Ammon's horn (tissue), 1 donor: ENCODE measurements at regions not wholly inside any gene's neighbourhood (a gene's known extent, or its start where the extent isn't known, plus 50 kb on each side); places are given as distances from the start of the nearest gene placed in this dataset.
A peak's percentile ranks its signal among the peaks of the same experiment; 100 is the strongest.

Experiments
- DNase-seq: peaks from one replicate; pipeline ENCODE4 v3.0.0-alpha.2; 2016; ENCODE audit warnings: low spot score

DNA sequence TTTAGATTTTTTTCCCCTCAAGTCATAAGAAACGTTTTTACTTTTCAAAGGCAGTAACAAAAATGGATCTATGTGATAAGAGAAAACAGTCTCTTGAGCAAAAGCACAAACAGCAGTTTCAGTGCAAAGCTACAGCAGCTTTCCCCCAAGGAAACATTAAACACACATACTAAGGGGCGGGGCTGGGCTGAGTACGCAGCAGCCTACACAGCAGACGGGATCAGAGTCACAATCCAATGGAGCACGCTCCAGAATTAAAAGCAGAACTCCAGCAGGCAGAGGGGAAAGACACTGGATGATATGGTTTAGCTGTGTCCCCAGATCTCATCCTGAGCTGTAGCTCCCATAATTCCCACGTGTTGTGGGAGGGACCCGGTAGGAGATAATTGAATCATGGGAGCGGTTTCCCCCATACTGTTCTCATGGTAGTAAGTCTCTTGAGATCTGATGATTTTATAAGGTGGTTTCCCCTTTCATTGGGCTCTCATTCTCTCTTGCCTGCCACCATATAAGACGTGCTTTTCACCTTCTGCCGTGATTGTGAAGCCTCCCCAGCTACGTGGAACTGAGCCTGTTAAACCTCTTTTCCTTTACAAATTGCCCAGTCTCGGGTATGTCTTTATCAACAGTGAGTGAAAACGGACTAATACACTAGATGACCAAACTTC is 116.2 kb upstream of the SLCO3A1 start:
- peak; percentile 17 for DNase-seq

DNA sequence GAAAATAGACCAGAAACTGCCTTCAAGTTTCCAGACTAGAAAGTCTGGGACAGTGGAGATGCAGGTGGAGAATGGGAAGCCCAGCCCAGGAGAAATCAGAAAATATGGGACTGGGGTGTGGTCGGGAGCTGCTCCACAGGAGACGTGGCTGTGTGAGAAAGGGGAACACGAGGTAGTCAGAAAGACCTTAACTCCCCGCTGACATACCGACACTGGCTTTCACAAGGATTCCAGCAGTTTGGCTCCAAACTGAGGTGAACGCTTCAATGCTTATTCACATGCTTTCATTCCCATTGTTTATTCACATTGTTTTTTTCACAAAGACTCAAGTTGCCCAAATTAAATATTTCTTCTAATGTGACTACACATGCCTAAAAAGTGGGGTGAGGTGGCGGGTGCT is 111.5 kb upstream of the SLCO3A1 start:
- DNase-seq = no peak

DNA sequence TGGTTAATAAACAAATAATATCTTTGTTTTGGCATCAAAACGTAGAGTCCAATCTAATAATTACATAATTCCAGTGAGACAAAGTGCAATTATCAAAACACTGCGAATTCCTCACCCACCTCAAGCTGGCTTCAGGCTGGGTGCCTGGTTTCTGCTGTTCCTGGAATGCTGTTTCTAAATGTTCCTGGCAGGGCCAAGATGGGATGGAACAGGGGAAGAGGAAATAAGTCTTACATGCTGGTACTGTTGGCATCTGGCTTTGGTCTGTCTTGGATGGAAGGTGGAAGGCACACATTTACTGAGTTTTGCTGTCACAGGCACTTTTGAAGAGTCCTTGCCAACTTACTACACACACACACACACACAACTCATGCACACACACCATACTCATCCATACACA is 101.9 kb upstream of the SLCO3A1 start:
- DNase-seq = peak; percentile 62

DNA sequence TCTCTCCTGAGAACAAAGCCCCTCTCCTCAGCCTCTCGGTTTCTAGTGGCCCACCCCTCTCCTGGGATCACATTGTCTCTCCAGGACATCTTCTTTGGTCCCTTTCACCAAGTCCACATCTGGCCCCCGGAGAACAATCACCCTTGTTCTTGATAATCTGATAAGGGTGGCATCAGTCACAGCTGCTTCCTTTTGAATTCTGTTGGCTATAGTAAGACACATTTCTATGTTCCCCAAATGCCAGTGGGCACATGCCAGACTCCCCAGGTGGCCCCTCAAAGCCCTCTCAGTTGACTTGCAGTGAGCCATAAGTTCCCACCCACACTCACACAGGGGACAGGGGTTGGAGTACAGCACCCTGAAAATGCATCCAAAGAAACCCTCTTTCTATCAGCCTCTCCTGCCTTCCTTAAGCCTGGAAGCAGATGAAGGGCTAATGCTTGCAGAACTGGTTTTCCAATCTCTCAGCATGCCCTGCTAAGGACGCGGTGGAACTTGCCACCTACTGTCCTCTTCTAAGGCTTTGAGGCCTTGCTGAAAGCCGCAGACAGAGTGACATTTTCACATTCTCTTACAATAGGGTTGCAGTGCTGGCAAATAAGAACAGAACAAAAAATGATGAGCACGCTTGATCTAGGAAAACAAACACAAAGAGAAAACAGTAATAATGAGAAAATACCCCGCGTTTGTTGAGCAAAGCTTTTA is 101.3 kb upstream of the SLCO3A1 start:
- peak; percentile 58 for DNase-seq

DNA sequence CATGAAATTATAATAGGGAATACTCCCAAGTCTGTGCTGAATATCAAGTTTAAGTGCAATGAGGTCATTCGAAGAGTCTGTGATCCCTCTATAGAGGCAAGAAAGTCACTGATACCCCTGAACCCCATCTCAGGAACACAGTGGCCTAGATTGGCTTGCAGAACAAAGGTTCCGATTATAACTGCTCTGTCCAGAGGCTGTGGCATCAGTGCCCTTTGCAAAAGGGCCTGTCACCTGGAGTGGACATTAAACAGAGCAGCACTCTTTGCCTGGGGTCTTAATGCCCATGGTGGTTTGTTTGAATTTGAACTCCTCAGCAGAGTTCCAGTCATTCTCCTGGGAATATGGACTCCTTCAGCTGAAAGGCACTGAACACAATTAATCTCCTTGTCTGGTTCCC is 93.9 kb upstream of the SLCO3A1 start:
- DNase-seq = no peak

DNA sequence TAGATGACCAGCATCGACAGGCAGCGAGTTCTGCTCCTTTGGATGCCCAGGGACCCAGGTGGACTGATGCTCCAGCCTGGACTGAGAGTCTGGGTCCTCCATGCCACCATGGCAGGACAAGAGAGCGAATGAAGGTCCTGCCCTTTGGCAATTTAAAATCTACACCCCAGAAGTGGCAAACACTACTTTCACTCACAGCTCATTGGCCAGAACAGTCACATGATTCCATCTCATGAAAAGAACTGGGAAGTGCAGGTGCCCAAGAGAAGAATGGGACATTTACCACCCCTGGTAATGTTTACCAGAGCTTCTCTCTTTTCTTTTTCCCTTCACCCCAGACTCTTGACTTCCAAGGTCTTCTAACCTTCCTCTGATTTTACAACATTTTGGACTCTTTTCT is 87.8 kb upstream of the SLCO3A1 start:
- DNase-seq = no peak

DNA sequence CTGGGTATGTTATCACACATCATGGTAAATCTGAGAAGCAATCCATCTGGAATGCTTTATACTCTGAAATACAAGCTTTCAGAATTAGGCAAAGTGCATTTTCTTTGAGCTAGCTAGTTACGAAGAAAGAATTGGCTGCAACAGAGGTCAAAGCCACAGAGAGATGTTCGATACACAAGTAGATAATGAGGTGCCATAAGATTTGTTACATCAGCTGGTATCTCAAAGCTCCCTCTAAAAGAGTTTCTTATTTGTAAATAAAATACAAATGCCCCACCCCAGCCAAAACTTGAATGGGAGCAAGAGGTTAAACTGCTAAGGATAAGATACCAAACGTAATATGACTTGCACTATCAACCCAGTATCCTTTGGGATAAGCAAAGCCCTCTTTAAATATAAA is 84.0 kb upstream of the SLCO3A1 start:
- DNase-seq = no peak

DNA sequence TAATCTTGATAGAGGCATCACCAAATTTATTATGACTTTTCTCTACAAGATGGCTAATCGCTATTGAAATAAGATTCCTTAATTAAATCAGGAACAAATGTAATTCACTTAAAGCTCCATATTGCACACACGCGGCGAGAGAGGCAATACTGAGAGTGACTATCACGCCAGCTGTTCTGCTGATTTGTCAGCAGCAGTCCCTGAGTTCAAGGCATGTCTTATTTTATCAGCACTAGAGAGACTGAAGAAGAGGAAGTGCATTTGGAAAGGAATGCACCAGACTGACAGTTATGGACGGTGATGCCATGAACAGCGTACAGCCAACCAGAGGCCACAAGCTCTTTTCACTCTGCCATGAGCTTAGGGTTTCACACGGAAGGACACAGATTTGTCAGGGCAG is 83.6 kb upstream of the SLCO3A1 start:
- DNase-seq = no peak

DNA sequence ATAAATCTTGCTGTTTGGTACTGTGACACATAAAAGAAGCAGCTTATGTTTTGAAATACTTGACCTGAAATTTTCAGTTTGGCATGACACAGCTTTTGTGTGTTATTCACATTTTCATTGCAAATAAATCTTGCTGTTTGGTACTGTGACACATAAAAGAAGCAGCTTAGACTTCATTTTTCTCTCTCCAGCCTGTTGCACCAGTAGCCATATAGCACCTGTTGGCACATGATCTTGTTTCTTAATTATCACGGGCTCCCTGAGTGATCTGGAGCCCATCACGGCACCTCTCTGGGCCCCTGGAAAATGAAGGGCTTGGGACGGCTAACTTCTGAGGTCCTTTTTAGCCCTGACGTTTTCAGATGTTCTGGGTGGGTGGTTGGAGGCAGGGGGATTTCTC is 77.4 kb upstream of the SLCO3A1 start:
- DNase-seq = no peak

DNA sequence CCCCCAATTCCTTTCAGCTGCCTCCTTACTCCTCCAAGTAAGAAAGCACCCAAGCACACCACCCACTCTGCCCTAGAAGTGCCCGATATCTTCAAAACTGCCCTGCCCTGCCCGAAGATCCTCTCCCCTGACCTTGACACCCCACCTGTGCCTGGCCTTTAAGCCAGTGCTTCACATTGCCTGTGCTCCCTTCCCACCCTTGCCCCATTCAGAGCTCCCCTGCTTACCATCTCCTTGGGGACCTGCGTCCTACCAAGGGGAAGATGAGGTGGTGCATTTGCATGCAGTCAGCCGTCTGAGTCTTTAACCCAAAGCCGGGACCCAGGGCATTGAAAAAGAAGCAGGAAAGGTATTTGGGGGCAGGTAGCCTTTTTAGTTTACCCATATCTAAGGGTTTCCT is 73.5 kb upstream of the SLCO3A1 start:
- DNase-seq = no peak

DNA sequence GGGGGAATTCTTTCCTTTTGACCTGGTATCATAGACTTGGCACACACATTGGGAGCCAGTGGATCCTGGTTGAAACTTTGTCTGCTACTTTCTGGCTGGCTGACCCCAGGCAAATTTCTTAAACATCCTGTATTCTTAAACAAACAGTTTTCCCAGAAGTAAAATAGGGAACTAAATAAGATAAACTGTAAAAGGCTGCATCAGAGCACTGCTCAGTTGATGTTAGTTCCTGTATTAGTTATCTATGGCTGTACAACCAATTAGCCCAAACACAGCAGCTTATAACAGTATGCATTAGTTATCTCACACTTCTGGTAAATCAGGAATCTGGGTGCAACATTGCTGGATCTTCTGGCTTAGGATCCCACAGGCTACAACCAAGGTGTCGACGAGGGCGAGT is 73.1 kb upstream of the SLCO3A1 start:
- no peak for DNase-seq

DNA sequence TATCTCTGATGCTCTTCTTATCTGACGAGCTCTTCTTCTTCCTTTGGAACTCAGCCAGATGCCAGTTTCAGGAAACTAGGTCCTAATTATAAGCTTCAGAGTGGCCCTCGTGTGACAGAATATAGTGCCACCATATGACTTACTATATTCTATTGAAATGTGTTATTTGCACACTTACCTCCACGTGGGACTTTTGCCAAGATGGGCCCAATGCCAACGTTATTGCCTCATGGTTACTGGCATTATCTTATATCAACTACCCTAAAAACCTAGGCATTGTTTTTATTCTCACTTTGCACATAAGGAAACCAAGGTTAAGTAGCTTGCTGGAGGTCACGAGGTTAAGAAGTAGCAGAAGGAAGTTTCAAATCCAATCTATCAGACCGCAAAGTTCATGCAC is 71.3 kb upstream of the SLCO3A1 start:
- no peak for DNase-seq

DNA sequence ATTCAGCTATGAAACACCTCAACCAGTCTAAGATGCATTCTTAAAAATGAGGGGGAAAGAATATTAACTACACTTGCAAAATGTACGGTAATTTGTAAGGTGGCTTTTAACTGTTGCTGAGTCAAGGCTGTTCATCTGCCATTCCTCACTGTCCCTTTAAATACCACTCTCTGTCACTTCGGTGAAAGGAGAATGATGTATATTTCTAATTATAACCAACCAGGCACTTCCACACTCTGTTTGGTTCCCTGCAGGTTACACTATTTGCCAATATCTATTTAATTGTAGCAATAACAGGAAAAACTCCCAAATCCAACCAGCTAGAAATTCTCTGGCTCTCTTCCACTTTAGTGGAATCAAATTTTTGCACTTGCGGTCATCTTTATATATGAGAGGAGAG is 70.5 kb upstream of the SLCO3A1 start:
- DNase-seq = no peak

DNA sequence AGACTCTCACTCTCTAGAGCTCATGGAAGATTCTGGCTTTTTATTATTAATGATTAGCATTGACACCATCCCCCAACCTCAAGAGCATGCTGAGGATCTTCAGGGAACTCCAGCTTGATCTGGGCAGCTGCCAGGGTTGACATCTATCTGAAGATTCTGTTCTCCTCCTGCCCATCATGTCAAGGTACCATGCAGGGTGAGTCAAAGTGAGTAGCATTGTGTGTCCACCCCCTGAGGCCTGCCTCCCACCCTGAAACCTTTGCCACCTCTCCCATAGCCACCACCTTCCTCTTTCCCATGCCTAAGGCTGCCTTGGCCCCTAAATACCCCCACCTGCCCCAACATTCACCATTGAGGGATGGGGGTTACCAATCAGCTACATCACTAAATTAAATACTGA is 70.1 kb upstream of the SLCO3A1 start:
- DNase-seq = no peak

DNA sequence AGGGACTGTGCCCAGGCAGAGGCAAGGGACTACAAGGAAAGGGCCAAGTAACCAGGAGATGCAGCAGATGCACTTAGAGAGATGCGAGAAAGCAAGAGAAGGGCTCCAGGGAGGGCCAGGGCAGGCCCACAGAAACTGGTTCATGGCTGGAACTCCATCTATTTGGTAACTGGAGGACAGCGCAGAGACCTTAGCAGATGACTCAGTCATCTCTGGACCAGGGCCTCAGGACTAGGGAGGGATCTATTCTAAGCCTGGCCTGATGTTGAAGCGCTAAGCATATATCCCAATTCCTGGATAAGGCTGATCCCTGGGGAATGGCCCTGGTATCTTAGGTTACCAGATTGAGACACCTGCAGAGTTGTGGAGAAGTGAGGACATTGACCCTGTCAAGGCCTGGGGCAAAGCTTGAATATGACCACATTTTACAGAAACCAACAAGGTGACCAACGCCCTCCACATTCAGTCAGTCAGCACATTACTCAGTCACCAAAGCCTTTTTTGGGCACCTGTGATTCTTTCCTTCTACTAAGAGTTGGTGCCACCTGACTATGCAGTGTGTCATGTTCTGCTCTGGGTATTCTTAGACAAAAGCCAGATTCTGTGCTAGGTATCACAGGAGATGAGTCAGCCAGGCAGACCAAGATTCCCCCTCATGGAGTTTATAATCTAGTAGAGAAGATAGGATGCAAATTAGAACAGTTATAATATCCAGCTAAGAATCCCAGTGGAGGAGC is 68.4 kb upstream of the SLCO3A1 start:
- DNase-seq = no peak

DNA sequence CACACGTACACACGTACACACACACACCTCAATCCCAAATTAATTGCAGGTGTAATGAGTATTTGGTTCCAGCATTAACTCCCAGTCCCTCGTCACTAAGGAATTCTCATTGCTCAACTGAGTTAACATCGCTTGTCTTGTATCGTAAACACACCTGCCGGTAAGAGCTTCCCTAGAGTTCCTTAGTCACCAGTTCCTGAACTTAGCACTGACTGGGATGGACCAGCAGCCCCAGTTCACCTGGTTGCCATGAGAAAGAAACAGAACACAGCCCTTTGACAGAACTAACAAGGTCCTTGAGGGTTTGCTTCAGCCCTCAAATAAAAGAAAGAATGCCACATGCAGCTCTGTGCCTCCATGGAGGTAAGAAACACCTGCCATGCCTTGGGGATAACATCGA is 66.3 kb upstream of the SLCO3A1 start:
- DNase-seq = no peak

DNA sequence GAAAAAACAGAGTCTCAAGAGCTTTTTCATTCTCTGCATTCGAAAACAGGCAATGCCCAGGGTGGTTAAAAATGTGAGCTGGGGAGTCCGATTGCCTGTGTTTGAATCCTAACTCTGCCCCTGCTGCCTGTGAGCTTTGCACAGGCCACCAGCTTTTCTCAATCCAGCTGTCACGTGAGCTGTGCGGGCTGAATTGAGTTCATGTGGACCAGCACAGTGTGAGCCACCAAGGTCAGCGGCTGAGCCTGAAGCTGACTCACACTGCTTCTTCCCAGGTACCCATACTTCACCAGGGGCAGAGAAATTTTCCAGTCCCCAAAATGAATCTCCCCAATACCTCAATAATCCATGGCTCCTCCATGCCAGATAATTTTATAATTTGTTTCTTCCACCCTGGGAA is 64.4 kb upstream of the SLCO3A1 start:
- no peak for DNase-seq

DNA sequence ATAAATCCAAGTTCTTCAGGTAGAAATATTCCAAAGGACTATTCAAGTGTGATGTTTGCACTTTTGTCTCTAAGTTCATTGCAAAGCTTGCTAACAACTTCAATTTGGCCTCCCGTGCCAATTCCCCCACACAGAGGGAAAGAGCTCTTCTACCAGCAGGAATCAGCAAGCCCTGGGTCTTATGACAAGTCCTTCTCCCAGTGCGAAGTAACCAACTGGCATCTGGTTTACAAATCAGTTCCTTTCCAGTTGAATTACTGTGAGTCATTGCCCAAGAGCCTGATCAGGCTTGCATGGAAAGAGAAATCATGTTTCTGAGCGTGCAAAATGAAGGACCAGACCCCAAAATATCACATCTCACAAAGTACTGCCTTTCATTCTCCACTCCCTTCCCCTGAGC is 62.7 kb upstream of the SLCO3A1 start:
- peak; percentile 5 for DNase-seq

DNA sequence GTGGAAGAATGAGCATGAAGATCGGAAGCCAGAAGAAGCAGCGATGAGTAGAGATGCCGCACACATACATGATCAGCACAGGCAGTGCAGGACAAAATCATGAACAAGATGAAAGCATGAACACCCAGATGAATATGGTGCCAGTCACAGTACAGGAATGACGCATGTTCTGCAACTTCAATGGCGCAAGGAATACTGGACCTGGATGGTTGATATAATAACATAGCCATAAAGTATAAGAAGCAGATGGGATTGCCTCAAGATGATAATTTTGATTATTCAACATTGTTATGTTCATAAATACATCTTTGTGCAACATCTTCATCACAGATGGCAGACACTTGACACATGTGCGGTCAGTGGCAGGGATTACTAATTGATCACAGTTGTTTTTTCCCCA is 59.7 kb upstream of the SLCO3A1 start:
- DNase-seq = no peak

DNA sequence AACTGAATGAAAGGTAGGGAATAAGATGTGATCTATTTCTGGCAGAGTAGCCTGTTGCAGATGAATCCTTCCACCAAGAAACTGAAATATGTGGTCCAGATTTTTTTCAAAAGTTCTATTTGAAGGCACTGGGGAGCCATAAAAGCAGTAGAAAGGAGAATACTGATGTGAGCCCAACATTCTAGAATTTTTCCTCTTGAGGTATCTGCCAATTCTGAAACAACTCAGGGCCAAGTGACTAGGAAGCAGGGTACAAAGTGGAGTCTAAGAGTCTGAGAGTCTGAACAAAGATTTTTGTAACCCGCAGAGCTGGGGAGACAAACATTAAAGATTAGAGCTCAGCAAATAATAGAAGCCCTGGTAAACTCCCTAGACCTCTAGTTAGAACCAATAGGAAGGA is 58.3 kb upstream of the SLCO3A1 start:
- no peak for DNase-seq

DNA sequence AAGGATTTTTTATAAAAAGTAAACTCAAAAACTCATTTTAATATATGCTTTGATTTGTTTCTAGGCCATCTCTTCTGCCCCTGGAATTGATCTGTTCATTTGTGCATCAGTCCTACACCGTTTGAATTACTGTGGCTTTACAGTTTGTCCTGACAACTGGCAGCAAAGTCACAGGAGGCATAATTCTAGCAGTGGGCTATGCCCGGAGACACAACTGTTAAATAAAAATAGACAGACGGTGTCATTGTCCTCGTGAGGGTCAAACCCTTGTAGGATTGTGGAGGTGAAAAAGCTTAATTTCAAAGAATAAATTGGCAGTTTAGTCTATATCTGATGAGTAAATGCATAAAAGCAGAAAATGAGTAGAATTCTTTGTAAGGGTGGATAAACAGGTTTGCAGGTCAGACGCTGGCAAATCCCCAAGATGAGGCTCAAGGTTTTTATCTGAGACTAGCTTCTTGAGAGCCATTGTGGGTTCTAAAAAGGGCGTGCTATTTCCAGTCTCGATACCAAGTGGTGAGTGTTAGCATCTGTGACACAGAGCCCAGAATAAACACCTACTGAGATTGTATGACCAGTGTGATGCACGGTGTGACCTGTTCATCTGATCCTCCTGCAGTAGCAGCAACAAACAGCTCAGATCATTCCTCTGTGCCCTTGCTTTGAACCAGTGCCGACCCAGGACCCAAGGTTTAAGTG is 51.5 kb upstream of the SLCO3A1 start:
- no peak for DNase-seq

DNA sequence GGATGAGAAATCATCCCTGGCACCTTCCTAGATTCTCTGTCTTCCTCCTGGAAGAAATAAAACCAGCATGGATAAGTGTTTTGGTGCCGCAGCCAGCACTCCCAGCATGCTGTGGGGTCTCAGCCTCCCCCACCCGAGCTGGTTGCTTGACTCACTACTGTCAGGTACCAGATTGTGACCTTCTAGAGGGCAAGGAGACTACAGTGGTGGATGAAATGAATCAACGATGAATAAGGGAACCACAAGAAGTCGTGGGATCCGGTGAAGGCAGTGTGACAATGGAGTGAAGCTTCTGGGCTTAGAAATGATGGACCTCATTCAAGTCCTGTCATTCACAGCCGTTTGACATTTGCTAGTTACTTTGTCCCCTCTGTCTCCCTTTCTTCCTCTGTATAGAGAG is 50.2 kb upstream of the SLCO3A1 start:
- DNase-seq = no peak
